ENCODE measurements at regions not wholly inside any gene's neighbourhood (a gene's known extent, or its start where the extent isn't known, plus 50 kb on each side); places are given as distances from the start of the nearest gene placed in this dataset.
"Not testable (repeated sequence)": the region's sequence is repeated elsewhere in the genome, so short reads cannot be mapped to it uniquely, and the experiment has no call there.

GRCh38 chr6:145539831-145540230 lies 195.5 kb downstream of the EPM2A start:
- no peak for DNase-seq
- in situ Hi-C loops (cut with HindIII; ENCODE audit: low pct_ligation_motif_present, low pct_unique_long_range_greater_than_20kb, low sequenced_read_pairs) = no loop called here

GRCh38 chr6:145540741-145541140 lies 194.6 kb downstream of the EPM2A start:
- in situ Hi-C loops (cut with HindIII; ENCODE audit: low pct_ligation_motif_present, low pct_unique_long_range_greater_than_20kb, low sequenced_read_pairs) = no loop called here
- no peak for DNase-seq

- in situ Hi-C loops (cut with HindIII; ENCODE audit: low pct_ligation_motif_present, low pct_unique_long_range_greater_than_20kb, low sequenced_read_pairs) = no loop called here
- DNase-seq = peak; percentile 15
These were observed 191.3 kb downstream of the EPM2A start for GRCh38 chr6:145544041-145544440.

- in situ Hi-C loops (cut with HindIII; ENCODE audit: low pct_ligation_motif_present, low pct_unique_long_range_greater_than_20kb, low sequenced_read_pairs) = no loop called here
- no peak for DNase-seq
These were observed 190.8 kb downstream of the EPM2A start for GRCh38 chr6:145544514-145544913.

- no peak for DNase-seq
- in situ Hi-C loops (cut with HindIII; ENCODE audit: low pct_ligation_motif_present, low pct_unique_long_range_greater_than_20kb, low sequenced_read_pairs) = no loop called here
These were observed 189.1 kb downstream of the EPM2A start for GRCh38 chr6:145546265-145546664.

GRCh38 chr6:145547594-145548335 lies 187.6 kb downstream of the EPM2A start:
- in situ Hi-C loops (cut with HindIII; ENCODE audit: low pct_ligation_motif_present, low pct_unique_long_range_greater_than_20kb, low sequenced_read_pairs) = no loop called here
- no peak for DNase-seq

- no peak for DNase-seq
- in situ Hi-C loops (cut with HindIII; ENCODE audit: low pct_ligation_motif_present, low pct_unique_long_range_greater_than_20kb, low sequenced_read_pairs) = no loop called here
These were observed 186.2 kb downstream of the EPM2A start for GRCh38 chr6:145548933-145549648.

GRCh38 chr6:145551164-145551563 lies 184.2 kb downstream of the EPM2A start:
- no peak for DNase-seq
- in situ Hi-C loops (cut with HindIII; ENCODE audit: low pct_ligation_motif_present, low pct_unique_long_range_greater_than_20kb, low sequenced_read_pairs) = no loop called here

GRCh38 chr6:145555084-145555483 lies 180.2 kb downstream of the EPM2A start:
- in situ Hi-C loops (cut with HindIII; ENCODE audit: low pct_ligation_motif_present, low pct_unique_long_range_greater_than_20kb, low sequenced_read_pairs) = no loop called here
- no peak for DNase-seq

- DNase-seq = no peak
- in situ Hi-C loops (cut with HindIII; ENCODE audit: low pct_ligation_motif_present, low pct_unique_long_range_greater_than_20kb, low sequenced_read_pairs) = no loop called here
These were observed 177.8 kb downstream of the EPM2A start for GRCh38 chr6:145557474-145557873.

GRCh38 chr6:145559836-145560235 lies 175.5 kb downstream of the EPM2A start:
- in situ Hi-C loops (cut with HindIII; ENCODE audit: low pct_ligation_motif_present, low pct_unique_long_range_greater_than_20kb, low sequenced_read_pairs) = no loop called here
- no peak for DNase-seq

GRCh38 chr6:145561095-145562072 lies 173.9 kb downstream of the EPM2A start:
- DNase-seq = no peak
- in situ Hi-C loops (cut with HindIII; ENCODE audit: low pct_ligation_motif_present, low pct_unique_long_range_greater_than_20kb, low sequenced_read_pairs) = no loop called here

- DNase-seq = no peak
These were observed 172.3 kb downstream of the EPM2A start for GRCh38 chr6:145562771-145563615.

GRCh38 chr6:145564553-145564952 lies 170.8 kb downstream of the EPM2A start:
- in situ Hi-C loops (cut with HindIII; ENCODE audit: low pct_ligation_motif_present, low pct_unique_long_range_greater_than_20kb, low sequenced_read_pairs) = no loop called here
- DNase-seq = no peak

More at GRCh38 chr6:145562771-145563615, 172.3 kb downstream of the EPM2A start:
- in situ Hi-C loops (cut with HindIII; ENCODE audit: low pct_ligation_motif_present, low pct_unique_long_range_greater_than_20kb, low sequenced_read_pairs) = no loop called here

GRCh38 chr6:145567684-145568252 lies 167.6 kb downstream of the EPM2A start:
- in situ Hi-C loops (cut with HindIII; ENCODE audit: low pct_ligation_motif_present, low pct_unique_long_range_greater_than_20kb, low sequenced_read_pairs) = no loop called here
- DNase-seq = no peak

GRCh38 chr6:145569140-145569539 lies 166.2 kb downstream of the EPM2A start:
- no peak for DNase-seq
- in situ Hi-C loops (cut with HindIII; ENCODE audit: low pct_ligation_motif_present, low pct_unique_long_range_greater_than_20kb, low sequenced_read_pairs) = no loop called here

GRCh38 chr6:145570336-145570735 lies 165.0 kb downstream of the EPM2A start:
- in situ Hi-C loops (cut with HindIII; ENCODE audit: low pct_ligation_motif_present, low pct_unique_long_range_greater_than_20kb, low sequenced_read_pairs) = not testable (repeated sequence)

GRCh38 chr6:145574269-145574668 lies 161.1 kb downstream of the EPM2A start:
- DNase-seq; in situ Hi-C loops (cut with HindIII; ENCODE audit: low pct_ligation_motif_present, low pct_unique_long_range_greater_than_20kb, low sequenced_read_pairs): not testable (repeated sequence)

More at GRCh38 chr6:145570336-145570735, 165.0 kb downstream of the EPM2A start:
- not testable (repeated sequence) for DNase-seq

All from ACHN (cell line).